Activated CD8-positive, alpha-beta T cell treated with anti-CD3 and anti-CD28 coated beads for 36 hours (primary cell): ENCODE measurements at regions not wholly inside any gene's neighbourhood (a gene's known extent, or its start where the extent isn't known, plus 50 kb on each side); places are given as distances from the start of the nearest gene placed in this dataset.
"Not testable (repeated sequence)": the region's sequence is repeated elsewhere in the genome, so short reads cannot be mapped to it uniquely, and the experiment has no call there.

Source experiments
- ATAC-seq: fragments of 200-7000 bp; cut with Tn5 transposase; one replicate; pipeline ENCODE4 v1.10.0; 2021; ENCODE audit warnings: mild to moderate bottlenecking, moderate library complexity
- CTCF ChIA-PET: fragments of 350-600 bp; sonication (Branson Sonifier 250); formaldehyde crosslinking; loops from one replicate; lab custom pipeline; 2021; ENCODE audit warnings: antibody characterized with exemption; lab: Charles Lee
- POLR2A ChIA-PET: fragments of 350-600 bp; sonication (Branson Sonifier 250); formaldehyde crosslinking; loops from one replicate; lab custom pipeline; 2021; ENCODE audit warnings: antibody characterized with exemption; lab: Charles Lee
- DNase-seq: peaks from one replicate; pipeline ENCODE4 v3.0.0-alpha.2; 2020
- H3K27ac Mint-ChIP-seq: one replicate; pipeline ENCODE4 v1.8.0; 2021; ENCODE audit warnings: mild to moderate bottlenecking, mixed read lengths
- H3K27me3 Mint-ChIP-seq: one replicate; pipeline ENCODE4 v1.8.0; 2021; ENCODE audit warnings: mixed read lengths
- H3K36me3 Mint-ChIP-seq: one replicate; pipeline ENCODE4 v1.8.0; 2021; ENCODE audit warnings: low read depth, mixed read lengths
- H3K4me1 Mint-ChIP-seq: one replicate; pipeline ENCODE4 v1.8.0; 2021; ENCODE audit warnings: low read depth, mixed read lengths
- H3K4me3 Mint-ChIP-seq: one replicate; pipeline ENCODE4 v1.8.0; 2021; ENCODE audit warnings: mild to moderate bottlenecking, moderate library complexity, mixed read lengths
- H3K9me3 Mint-ChIP-seq: one replicate; pipeline ENCODE4 v1.8.0; 2021; ENCODE audit warnings: mixed read lengths
- intact Hi-C: fragments of 100-400 bp; cut with micrococcal nuclease; formaldehyde crosslinking; loops from one replicate; pipeline ENCODE4 v1.10.0; 2022
- TF ChIP-seq, protein P1 (sequence below): fragments of 200-600 bp; IDR thresholded peaks from one replicate; pipeline ENCODE4 v1.8.0; 2022; ENCODE audit warnings: antibody characterized with exemption, mild to moderate bottlenecking

DNA sequence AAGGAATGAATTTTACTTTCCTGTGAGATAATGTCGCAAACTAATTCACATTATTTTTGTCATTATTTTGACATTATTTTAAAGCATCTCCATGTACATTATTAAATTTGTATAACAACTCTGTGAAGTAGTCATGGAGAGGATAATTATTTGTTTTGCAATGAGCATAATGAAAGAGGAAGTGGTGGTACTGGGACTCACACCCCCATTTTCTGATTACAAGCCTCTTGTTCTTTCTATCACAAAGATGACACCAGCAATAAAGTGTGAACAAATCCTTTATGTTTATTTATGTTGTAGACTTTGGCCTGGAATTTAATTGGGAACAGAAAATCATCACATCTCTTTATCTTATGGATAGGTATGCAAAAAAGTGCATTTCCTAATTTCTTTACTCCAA is 522.6 kb downstream of the TMEM135 start:
- ChIA-PET CTCF (no interaction called here), POLR2A (interaction anchor here (0.6 kb wide), 1 partner anchor 815 kb away, joined by 3 read pairs; no protein-coding TSS in a partner anchor)
- Mint-ChIP-seq H3K36me3 (no peaks in the 10 kb centered on the region), H3K9me3 (peaks cover 2% of the 10 kb centered on the region), H3K27me3 (no peaks in the 10 kb centered on the region), H3K27ac (no peak overlapping the region), H3K4me3 (no peak overlapping the region), H3K4me1 (no peaks in the 10 kb centered on the region)
- intact Hi-C loops: no loop called here
- TF ChIP-seq, protein P1, sequence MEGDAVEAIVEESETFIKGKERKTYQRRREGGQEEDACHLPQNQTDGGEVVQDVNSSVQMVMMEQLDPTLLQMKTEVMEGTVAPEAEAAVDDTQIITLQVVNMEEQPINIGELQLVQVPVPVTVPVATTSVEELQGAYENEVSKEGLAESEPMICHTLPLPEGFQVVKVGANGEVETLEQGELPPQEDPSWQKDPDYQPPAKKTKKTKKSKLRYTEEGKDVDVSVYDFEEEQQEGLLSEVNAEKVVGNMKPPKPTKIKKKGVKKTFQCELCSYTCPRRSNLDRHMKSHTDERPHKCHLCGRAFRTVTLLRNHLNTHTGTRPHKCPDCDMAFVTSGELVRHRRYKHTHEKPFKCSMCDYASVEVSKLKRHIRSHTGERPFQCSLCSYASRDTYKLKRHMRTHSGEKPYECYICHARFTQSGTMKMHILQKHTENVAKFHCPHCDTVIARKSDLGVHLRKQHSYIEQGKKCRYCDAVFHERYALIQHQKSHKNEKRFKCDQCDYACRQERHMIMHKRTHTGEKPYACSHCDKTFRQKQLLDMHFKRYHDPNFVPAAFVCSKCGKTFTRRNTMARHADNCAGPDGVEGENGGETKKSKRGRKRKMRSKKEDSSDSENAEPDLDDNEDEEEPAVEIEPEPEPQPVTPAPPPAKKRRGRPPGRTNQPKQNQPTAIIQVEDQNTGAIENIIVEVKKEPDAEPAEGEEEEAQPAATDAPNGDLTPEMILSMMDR: no peak
- ATAC-seq: no peak
- DNase-seq: no peak

DNA sequence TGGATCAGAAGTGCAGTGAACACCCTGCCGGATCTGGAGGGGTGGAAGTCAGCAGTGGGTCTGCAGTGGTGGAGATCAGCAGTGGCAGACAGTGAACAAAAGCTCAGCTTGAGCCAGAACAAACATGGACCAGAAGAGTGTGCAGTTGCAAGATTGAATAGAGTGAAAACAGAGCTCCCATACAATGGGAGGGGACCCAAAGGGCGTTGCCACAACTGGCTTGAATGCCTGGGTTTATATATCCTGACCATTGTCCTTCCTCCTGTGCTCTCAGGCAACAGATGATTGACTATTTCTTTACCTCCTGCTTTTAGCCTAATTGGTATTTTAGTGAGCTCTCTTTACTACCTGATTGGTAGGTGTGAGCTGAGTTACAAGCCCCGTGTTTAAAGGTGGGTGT is 522.1 kb downstream of the TMEM135 start:
- H3K4me3 Mint-ChIP-seq, intact Hi-C loops, H3K9me3 Mint-ChIP-seq, DNase-seq, H3K4me1 Mint-ChIP-seq, H3K27ac Mint-ChIP-seq, H3K36me3 Mint-ChIP-seq, ATAC-seq, H3K27me3 Mint-ChIP-seq, CTCF ChIA-PET: not testable (repeated sequence)
- POLR2A ChIA-PET: interaction anchor here (0.6 kb wide), 1 partner anchor 815 kb away, joined by 3 read pairs; no protein-coding TSS in a partner anchor

DNA sequence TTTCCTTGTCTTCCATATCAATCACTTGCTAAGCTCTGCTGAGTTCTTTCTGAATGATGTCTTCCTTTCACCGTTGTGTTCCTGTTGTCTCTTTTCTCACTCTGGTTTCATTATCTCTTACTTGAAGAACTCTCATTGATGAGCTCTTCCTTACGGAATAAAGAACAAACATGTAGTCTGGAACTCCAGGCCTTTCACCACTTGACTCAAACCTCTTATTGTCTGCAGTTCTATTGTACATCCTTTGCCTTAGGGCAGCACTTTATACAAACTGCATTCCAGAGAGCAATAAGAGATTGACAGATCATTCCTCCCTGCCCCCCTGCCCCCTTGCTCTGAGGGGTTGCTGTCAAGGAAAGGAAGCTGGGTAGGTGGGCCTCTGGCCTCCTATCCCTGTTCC is 517.4 kb downstream of the TMEM135 start:
- H3K27me3 Mint-ChIP-seq: no peaks in the 10 kb centered on the region
- H3K4me1 Mint-ChIP-seq: no peaks in the 10 kb centered on the region
- no peak for DNase-seq
- ChIA-PET POLR2A (no interaction called here), CTCF (interaction anchor here (0.7 kb wide), 1 partner anchor 134 kb away, joined by 3 read pairs; no protein-coding TSS in a partner anchor)
- intact Hi-C loops: no loop called here
- TF ChIP-seq, protein P1: no peak
- H3K9me3 Mint-ChIP-seq: peaks cover 10% of the 10 kb centered on the region
- no peak overlapping the region for H3K27ac Mint-ChIP-seq
- H3K4me3 Mint-ChIP-seq: no peak overlapping the region
- H3K36me3 Mint-ChIP-seq: no peaks in the 10 kb centered on the region
- no peak for ATAC-seq

DNA sequence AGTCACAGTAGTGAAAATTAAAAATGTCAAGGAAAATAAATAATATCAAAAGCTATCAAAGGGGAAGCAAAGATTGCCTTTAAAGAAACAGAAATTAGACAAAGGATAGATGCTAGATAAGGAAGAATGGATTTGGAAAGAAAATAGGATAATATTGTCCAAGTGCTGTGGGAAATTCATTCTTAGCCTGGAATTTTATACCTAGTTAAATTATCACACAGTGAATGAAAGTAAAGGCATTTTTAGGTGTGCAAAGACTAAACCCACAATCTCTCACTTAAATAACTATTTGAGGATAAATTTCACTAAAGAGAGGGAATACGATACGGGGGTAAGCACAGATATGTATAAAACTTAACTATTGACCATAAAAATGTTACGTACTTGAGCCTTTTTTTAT is 511.1 kb downstream of the TMEM135 start:
- no peak overlapping the region for H3K4me3 Mint-ChIP-seq
- ATAC-seq (no peak), DNase-seq (no peak)
- H3K4me1 Mint-ChIP-seq: no peaks in the 10 kb centered on the region
- H3K36me3 Mint-ChIP-seq: no peaks in the 10 kb centered on the region
- H3K27me3 Mint-ChIP-seq: no peaks in the 10 kb centered on the region
- ChIA-PET POLR2A (no interaction called here), CTCF (no interaction called here)
- peaks cover 26% of the 10 kb centered on the region for H3K9me3 Mint-ChIP-seq
- TF ChIP-seq, protein P1: no peak
- no peak overlapping the region for H3K27ac Mint-ChIP-seq
- intact Hi-C loops: no loop called here

DNA sequence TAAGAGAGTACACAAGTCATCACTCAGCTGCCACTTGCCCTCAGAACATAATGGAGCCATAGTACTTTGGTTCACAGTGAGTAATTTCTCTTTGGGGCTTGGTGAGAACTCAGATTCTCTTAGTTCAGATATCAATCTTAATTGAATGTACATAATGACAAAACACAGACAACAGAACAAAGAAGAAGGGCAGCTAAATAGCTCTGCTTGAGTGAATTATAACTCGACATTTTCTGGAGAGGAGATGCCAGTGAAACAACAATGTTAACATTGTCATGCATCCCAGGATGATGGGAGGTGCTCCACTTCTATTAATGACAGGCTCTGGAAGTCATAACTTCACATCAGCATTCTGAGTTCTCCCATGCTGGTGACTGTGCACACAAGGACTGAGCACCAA is 508.1 kb downstream of the TMEM135 start:
- peaks cover 31% of the 10 kb centered on the region for H3K9me3 Mint-ChIP-seq
- H3K36me3 Mint-ChIP-seq: no peaks in the 10 kb centered on the region
- no peak for DNase-seq
- ATAC-seq: no peak
- intact Hi-C loops: no loop called here
- POLR2A ChIA-PET: no interaction called here
- H3K27me3 Mint-ChIP-seq: no peaks in the 10 kb centered on the region
- TF ChIP-seq, protein P1: no peak
- CTCF ChIA-PET: interaction anchor here (1.1 kb wide), 1 partner anchor 39 kb away, joined by 3 read pairs; no protein-coding TSS in a partner anchor
- no peak overlapping the region for H3K27ac Mint-ChIP-seq
- H3K4me3 Mint-ChIP-seq: no peak overlapping the region
- H3K4me1 Mint-ChIP-seq: no peaks in the 10 kb centered on the region

DNA sequence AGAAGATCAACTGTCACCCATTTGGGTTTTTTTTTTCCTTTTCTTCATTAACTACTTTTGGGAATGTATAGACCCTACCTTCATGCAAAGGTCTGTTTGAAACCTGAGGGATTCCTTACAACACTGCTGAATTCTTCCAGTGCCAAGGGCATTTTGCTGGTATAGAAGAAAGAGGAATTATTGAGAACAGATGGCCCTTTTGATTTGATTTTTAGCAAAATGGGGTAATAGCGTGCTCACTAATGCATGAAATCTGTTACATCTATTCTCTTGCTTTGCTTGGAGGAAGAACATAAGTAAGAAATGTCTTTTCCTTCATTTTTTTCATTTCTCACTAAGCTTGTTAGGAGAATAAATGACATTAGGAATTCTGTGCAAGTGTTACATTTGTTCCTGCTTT is 501.9 kb downstream of the TMEM135 start:
- intact Hi-C loops: no loop called here
- no peaks in the 10 kb centered on the region for H3K27me3 Mint-ChIP-seq
- DNase-seq (no peak), ATAC-seq (no peak)
- TF ChIP-seq, protein P1: no peak
- H3K36me3 Mint-ChIP-seq: no peaks in the 10 kb centered on the region
- H3K4me3 Mint-ChIP-seq: no peak overlapping the region
- POLR2A ChIA-PET: no interaction called here
- H3K4me1 Mint-ChIP-seq: no peaks in the 10 kb centered on the region
- peaks cover 12% of the 10 kb centered on the region for H3K9me3 Mint-ChIP-seq
- CTCF ChIA-PET: no interaction called here
- no peak overlapping the region for H3K27ac Mint-ChIP-seq
